HL-60/S4 treated with phorbol 12-myristate 13-acetate at 8.2 ng/mL for 4 days and 3 days (cell line): ENCODE measurements at regions not wholly inside any gene's neighbourhood (a gene's known extent, or its start where the extent isn't known, plus 50 kb on each side); places are given as distances from the start of the nearest gene placed in this dataset.
"Not testable (repeated sequence)": the region's sequence is repeated elsewhere in the genome, so short reads cannot be mapped to it uniquely, and the experiment has no call there.

Source experiments
- in situ Hi-C: fragments of 300-500 bp; cut with MboI; formaldehyde crosslinking; loops from 2 replicates; pipeline ENCODE4 v1.15.0; 2022; ENCODE audit warnings: low sequenced_read_pairs

DNA sequence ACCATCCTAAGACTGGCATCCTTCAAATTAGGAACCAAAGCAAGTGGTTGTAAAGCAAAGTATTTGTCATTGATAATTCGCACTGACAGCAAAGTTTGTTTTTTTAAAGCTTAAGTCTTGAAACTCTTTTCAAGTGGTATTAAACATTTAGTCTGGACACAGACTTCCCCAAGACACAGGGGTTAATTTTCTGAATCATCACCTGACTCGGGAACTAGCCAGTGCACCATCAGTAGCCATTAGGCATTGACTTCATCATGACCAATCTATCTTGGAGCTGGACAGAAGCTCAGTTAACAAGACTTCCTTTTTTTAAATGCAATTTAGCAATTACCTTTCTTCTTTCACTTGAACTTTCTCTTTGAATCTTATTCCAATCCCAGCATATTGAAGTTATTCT is 210.6 kb downstream of the ZNF365 start:
- in situ Hi-C loops, result loop anchor here (25.0 kb wide), 1 partner anchor 503 kb away; no protein-coding TSS in a partner anchor

DNA sequence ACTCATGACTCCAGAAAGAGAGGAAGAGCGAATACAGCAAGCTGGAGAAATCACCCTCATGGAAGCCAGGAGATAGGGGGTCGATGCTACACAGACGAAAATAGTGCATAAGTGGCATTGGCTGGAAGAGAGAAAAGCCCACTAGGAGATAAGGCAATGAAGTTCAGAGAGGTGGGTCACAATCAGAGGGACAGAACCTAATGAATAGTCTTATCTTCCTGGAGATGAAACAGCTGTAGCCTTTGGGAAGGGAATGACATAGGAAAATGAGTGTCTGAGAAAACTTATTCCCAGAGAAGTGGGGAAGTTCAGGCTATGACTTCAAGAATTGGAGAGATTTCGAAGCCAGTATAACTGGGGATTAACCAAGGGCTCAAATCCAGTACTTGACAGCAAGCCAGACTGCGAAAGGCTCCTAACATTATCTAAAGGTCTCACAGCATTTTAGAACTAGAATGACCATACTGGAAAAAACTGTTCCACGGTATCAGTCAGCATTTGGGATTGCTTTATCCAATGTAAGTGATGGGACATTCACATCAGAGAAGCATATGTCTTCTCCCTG is 211.1 kb downstream of the ZNF365 start:
- in situ Hi-C loops, result loop anchor here (25.0 kb wide), 1 partner anchor 502 kb away; no protein-coding TSS in a partner anchor

DNA sequence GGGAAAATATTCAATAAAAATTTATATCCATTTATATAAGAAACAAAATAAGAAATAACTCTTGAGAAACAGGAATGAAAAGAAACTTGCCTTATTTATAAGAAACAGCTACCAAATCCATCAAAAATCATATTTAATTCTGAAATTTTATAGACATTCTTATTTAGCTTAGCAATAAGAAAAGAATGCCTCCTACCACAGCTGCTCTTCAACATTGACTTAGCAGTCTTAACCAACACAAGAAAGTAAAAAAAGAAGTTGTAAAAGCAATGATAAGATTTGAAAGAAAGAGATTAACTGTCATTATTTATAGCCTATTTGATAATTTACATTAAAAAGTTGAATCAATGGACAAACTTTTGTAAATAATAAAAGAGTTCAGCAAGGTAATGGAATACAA is 212.8 kb downstream of the ZNF365 start:
- in situ Hi-C loops, result loop anchor here (25.0 kb wide), 1 partner anchor 500 kb away; no protein-coding TSS in a partner anchor

DNA sequence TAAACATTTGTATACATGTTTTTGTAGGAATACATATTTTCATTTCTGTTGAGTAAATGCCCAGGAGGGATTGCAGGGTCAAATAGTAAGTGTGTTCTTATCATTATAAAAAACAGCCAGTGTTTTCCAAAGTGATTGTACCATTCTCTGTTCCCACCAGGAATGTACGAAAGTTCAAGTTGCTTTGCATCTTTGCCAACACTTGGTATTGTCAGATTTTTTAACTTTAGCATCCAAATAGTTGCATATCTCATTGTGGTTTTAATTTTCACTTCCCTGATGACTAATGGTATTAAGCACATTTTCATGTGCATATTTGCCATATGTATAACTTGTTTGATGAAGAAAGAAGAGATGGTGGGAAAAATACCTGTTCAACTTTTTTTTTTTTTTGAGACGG is 213.9 kb downstream of the ZNF365 start:
- in situ Hi-C loops, result loop anchor here (25.0 kb wide), 1 partner anchor 499 kb away; no protein-coding TSS in a partner anchor

DNA sequence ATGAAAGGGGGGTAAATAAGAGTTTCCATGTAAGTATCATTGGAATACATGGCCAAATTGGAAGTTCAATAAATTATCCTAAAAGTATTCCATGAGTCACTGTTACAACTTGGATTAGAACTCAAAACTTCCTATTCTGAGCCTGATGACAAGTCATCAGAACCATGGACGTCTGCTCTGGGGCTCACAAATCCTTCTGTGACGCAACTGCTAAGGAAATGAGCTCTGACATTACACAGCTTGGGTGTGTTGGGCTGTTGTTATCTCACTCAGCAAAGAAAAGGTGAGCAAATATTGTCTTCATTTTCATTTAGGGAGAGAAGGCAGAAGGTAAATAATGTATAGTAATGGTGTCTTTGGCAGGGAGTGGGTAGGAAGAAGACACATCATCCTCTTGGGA is 214.8 kb upstream of the ADO start:
- in situ Hi-C loops, result loop anchor here (10.0 to 25.0 kb wide), 2 partner anchors 498 to 565 kb away; no protein-coding TSS in a partner anchor

DNA sequence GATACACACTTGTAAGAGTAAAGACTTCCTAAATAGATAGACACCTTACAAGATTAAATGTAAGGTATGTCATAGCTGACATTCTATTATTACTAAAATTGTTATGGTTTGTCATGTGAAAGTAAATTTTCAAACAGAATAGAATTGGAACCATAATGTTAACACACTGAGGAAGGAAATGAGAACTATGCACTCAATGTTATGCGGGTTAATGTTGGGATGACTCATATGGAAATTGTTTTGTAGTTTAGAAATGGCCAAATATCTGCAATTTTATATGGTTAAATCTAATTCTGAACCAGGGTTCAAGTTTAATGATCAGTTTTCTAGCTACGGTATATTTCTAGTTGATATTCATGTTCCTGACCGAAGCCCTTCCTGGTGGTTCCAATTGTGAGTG is 214.2 kb upstream of the ADO start:
- in situ Hi-C loops, result loop anchor here (10.0 to 25.0 kb wide), 2 partner anchors 497 to 564 kb away; no protein-coding TSS in a partner anchor

DNA sequence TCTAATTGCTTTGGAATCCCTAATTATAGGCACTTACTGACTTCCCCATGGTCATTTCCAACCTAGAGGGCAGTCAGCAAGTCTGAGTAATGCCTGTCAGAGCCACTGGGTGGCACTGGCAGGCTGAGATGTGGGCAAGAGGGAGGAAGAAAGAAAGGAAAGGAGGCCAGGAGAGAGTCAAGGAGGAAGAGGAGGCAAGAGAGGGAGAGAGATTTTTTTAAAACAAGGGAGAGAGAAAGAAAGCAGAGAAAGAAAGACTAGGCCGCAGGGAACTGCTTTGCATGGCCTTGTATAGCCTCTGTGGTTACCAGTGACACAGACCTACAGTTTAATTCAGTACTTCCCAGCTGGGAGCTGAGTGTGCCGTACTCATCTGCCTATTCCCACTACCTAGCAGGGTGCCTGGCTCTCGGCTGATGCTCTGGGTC is 210.4 kb upstream of the ADO start:
- in situ Hi-C loops, result loop anchor here (10.0 to 25.0 kb wide), 2 partner anchors 493 to 561 kb away; no protein-coding TSS in a partner anchor

DNA sequence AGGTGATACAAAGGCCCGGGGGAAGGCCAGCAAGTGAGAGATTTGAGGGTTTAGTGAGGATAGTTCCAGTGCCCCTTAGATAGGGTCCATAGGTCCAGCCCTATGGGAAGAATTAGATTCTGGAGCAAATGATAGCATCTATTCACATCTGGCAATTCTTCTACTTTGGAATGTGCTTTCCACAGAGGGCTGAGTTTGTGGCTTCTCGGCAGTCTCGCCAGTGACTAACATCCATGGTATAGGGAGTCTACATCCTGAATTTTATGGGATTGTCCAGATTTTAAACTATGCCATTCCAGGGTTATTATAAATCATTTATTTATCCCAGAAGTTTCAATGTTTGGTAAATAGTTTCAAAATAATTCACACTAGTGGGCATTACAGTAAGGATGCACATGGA is 207.3 kb upstream of the ADO start:
- in situ Hi-C loops, result loop anchor here (10.0 to 25.0 kb wide), 2 partner anchors 490 to 558 kb away; no protein-coding TSS in a partner anchor

DNA sequence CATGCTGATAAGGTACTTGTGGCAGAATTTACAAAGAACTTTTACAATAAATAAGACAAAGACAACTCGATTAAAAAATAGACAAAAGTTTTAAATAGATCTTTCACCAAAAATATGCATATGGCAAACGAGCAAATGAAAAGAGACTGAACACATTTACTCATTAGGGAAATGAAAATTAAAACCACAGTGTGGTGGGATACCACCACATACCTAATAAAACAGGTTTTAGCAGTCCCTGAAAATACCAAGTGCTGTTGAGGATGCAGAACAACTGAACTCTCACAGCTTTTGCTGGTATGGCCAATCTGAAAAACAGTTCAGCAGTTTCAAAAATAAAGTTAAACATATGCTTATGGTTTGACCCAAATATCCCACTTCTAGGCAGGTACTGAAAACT is 205.4 kb upstream of the ADO start:
- in situ Hi-C loops, result loop anchor here (10.0 to 25.0 kb wide), 2 partner anchors 488 to 556 kb away; no protein-coding TSS in a partner anchor

DNA sequence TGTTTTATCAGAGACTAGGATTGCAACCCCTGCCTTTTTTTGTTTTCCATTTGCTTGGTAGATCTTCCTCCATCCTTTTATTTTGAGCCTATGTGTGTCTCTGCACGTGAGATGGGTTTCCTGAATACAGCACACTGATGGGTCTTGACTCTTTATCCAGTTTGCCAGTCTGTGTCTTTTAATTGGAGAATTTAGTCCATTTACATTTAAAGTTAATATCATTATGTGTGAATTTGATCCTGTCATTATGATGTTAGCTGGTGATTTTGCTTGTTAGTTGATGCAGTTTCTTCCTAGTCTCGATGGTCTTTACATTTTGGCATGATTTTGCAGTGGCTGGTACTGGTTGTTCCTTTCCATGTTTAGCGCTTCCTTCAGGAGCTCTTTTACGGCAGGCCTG is 198.0 kb upstream of the ADO start:
- in situ Hi-C loops, result not testable (repeated sequence)

DNA sequence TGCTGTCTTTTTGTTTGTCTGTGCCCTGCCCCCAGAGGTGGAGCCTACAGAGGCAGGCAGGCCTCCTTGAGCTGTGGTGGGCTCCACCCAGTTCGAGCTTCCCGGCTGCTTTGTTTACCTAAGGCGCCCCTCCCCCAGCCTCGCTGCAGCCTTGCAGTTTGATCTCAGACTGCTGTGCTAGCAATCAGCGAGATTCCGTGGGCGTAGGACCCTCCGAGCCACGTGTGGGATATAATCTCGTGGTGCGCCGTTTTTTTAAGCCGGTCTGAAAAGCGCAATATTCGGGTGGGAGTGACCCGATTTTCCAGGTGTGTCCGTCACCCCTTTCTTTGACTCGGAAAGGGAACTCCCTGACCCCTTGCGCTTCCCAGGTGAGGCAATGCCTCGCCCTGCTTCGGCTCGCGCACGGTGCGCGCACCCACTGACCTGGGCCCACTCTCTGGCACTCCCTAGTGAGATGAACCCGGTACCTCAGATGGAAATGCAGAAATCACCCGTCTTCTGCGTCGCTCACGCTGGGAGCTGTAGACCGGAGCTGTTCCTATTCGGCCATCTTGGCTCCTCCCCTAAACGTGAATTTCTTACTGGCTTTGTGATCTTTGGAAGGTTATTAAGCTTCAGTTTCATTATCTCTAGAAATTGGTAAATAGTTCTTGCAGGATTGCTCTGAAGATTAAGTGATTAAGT is 196.2 kb upstream of the ADO start:
- in situ Hi-C loops, result not testable (repeated sequence)

DNA sequence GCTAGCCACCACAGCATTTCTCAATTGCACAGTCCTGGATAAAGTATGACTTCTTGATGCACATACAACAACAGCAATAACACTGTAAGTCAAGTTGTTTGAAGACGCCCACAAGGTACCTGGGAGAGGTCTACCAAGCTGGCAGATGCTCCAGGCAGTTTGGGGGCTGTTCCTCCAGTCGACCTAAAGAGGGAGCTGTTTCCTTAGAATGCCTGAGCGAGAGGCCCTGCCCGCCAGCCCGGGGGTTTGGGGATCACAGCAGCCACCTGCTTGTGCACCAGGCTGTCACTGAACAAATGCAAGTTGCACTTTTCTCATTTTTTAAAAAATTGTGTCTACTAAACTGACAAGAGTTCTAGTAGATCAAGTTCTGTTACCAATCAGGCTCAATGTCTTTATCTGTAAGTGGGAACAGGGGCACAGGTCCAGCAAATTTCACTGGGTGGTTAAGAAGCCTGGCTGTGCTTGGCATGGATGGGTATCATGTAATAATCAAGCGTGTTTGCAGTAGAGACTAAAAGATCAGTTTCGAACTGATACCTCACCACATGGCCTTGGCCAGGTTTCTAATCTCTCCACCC is 193.8 kb upstream of the ADO start:
- in situ Hi-C loops, result loop anchor here (10.0 kb wide), 1 partner anchor 204 kb away; the partner anchor contains the start of gene EGR2

DNA sequence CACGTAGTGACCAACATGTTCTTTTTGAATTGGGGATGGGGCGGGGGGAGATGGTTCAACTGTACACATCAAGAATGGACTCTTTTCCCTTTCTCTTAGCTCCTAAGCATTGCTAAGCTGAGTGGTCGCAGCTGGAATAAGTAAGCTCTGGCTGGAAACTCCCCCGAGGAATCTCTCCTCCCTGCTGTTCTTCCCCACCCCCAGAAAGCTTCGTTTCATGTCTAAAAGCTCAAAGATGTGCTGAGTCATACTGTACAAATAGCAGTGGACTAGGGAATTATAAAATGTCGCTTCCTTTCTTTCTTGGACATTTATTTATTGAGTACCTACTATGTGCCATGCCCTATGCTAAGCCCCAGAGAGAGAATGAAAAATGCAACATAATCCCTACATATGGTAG is 191.1 kb upstream of the ADO start:
- in situ Hi-C loops, result loop anchor here (10.0 kb wide), 1 partner anchor 201 kb away; the partner anchor contains the start of gene EGR2

DNA sequence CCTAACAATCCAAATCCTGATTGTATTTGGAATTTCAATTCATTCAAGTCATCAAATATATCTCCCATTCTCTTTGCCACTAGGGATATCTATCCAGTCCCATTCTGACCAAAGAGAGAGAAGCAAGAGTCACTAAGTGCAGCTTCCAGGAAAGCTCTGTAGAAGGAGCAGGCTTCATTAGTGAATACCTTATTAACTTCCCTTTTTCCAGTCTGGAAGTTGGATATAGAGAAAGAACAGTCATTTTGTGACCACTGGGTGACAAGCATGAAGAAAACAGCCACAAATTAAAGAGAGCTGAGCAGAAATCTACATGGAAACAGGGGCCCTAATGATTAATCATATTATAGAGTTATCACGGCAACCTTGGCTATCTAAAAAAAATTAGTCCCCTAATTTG is 190.7 kb upstream of the ADO start:
- in situ Hi-C loops, result loop anchor here (10.0 kb wide), 1 partner anchor 201 kb away; the partner anchor contains the start of gene EGR2

DNA sequence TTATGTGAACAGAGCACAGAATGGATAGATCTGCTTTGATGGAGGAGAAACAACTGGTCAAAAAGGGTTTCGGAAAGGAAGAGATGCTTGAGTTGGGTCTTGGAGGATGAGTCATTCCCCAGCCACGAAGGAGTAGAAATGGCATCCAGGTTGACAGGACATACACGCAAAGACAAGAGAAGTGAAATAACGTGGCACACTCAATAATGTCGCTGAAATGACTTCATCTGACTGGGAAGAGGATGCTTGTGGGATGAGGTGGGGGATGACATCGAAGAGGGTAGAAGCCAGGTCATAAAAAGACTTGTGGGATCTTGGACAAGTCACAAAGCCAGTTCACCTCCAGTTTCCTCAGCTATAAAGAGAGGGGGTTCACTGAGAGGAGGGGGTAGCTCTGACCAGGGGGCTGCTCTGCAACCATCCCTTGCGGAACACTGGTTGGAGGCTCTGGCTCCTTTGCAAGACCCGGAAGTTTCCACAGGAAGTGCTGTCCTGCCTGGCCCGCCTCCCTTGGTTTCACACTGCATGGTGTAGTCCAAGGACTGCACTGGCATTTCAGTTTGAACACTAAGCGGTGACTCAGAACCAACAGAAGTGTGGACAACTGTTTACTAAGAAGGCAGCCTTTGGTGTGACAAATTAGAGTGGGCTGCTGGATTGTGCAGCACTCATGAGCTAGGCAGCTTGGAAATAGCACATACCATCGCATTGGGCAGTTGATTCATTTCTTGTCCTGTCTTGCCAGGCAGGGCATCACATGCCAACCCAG is 189.9 kb upstream of the ADO start:
- in situ Hi-C loops, result loop anchor here (10.0 kb wide), 1 partner anchor 200 kb away; the partner anchor contains the start of gene EGR2

DNA sequence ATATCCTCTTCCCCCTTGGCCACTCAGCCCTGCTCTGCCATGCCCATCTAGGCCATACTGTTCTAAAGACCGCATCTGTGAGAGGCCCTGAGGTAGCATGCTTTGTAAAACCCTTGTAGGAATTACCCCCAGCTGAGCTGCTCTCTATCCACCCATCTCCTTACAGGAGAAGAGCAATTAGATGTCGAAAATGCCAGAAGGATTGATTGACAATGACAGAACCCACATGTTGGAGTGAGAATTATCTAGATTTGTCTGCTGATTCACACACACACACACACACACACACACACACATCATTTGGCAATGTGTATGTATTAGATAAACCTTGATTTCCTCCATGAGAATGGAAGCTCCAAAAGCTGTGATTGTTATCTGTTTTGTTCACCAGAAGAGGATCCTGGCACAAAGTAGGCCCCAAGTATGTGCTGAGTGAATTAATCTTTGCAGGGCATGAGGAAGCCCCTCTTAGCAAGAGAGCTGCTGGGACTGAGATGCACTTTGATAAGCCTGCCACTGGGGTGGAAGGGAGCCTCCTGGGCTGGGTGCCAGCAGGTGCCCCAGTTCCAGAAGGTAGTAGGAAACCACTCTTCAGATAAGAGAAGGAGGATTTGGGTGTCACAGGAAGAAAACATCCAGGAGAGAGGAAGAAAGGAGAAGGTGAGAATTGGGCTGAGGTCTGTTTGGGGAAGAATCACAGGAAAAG is 187.5 kb upstream of the ADO start:
- in situ Hi-C loops, result loop anchor here (10.0 kb wide), 1 partner anchor 198 kb away; the partner anchor contains the start of gene EGR2

DNA sequence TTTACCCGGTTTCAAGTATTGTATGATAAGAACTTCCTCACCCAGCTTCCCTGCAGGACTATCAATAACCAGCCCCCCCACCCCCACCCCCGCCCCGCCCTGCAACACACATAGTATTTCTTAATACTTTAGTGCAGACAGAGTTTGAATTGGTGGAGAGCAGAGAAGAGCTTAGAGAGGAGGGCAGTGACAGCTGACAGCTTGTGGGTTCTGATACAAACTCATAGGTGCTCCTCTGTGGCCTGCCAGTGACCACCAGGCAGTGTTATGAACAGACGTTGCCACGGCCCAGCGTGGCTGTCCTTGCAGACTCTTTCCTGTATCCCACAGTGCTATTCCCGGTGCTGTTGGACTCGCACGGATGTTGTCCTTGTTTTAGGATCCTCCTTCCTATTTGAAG is 186.9 kb upstream of the ADO start:
- in situ Hi-C loops, result loop anchor here (10.0 kb wide), 1 partner anchor 197 kb away; the partner anchor contains the start of gene EGR2

DNA sequence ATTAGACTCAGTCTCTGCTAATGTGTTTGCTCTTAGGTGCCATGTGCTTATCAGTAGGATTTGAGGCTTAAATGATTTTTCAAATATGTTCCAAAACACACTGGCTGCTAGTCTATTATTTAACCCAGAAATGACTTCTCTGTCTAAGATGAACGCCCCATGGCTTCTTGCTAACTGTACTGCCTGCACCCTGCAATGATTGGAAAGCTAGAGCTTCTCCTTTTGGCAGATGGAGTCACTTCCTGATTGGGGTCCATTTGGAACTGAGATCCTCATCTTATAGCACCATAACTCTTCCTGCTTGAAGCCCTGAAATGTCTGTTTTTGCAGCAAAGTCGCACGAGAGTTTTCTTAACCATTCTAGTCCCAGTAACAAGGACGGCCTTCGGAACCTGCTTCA is 186.5 kb upstream of the ADO start:
- in situ Hi-C loops, result loop anchor here (10.0 kb wide), 1 partner anchor 197 kb away; the partner anchor contains the start of gene EGR2

DNA sequence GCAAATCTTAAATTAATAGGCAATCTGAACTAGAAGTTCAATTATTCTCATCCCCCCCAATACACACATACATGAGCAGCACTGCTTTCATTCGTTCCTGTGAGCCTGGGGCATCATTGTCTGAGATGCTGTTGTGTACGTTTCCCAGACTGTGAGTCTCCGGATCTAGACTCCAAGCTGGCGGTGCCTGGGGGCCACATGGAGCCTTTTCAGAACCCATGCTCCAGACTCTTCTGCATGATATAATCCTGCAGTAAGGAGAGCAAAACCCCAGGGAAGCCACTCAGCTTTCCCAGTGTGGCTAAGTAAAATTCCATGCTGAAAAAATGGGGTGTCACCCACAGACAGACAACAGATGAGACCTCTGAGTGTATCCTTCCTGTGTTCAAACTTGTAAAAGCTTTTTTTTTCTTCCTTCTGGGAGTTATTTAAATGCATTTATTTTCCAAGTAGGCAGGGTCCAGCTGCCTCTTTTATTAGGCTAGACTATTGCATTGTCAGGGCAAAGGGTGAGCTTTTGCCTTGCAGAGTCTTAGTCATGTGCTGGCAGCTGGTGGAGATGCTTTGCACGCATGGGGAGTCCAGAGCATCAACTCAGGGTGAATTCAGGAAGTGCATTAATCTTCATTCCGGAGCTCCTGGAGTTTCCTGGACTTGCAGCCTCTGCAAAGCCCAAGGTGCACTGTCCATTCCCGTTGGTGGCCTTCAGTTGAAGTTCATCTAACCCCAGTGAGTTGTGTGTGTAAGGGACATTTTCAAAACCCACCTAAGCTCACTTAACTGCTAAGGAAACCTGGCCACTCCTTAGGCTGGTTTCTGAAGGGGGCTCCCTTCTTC is 185.7 kb upstream of the ADO start:
- in situ Hi-C loops, result loop anchor here (10.0 kb wide), 1 partner anchor 196 kb away; the partner anchor contains the start of gene EGR2
